Kasumi-1 (cell line): ENCODE measurements at regions not wholly inside any gene's neighbourhood (a gene's known extent, or its start where the extent isn't known, plus 50 kb on each side); places are given as distances from the start of the nearest gene placed in this dataset.
A peak's percentile ranks its signal among the peaks of the same experiment; 100 is the strongest.
"Not testable (repeated sequence)": the region's sequence is repeated elsewhere in the genome, so short reads cannot be mapped to it uniquely, and the experiment has no call there.

ENCODE experiments used
- DNase-seq, 2 experiments: peaks; one replicate each; lab custom pipeline; 2025; lab: John Stamatoyannopoulos, UW

DNA sequence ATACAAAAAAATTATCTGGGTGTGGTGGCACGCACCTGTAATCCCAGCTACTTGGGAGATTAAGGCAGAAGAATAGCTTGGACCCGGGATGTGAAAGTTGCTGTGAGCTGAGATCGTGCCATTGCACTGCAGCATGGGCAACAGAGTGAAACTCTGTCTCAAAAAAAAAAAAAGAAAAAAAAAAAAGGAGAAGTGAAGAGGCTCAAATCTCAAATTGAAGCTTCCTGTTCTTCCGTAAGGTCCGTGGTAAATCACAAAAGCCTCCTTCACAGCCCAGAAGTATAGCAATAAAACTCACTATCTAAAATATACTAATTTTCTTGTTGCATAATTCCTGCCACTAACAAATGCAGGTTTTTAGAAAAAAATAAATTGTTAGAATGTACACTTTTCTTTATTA, 498.2 kb upstream of the BRINP3 start:
- peak; percentile 34 to 37 for DNase-seq

DNA sequence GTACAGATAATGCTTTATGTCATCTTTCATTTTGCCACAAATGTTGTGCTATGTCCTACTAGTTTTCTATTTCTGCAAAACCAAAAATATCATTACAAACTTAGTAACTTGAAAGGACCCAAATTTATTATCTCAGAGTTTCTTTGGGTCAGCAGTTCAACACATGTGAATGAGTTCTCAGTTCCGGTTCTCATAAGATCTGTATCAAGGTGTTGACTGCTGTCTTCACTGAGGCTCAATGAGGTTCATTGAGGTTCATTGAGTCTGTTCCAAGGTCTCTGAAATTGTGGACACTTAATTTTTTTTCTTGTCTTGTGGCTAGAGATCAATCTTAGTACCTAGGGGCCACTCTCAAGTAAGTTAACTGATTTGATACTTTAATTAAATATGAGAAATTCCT, 525.1 kb upstream of the BRINP3 start:
- DNase-seq, result no peak

DNA sequence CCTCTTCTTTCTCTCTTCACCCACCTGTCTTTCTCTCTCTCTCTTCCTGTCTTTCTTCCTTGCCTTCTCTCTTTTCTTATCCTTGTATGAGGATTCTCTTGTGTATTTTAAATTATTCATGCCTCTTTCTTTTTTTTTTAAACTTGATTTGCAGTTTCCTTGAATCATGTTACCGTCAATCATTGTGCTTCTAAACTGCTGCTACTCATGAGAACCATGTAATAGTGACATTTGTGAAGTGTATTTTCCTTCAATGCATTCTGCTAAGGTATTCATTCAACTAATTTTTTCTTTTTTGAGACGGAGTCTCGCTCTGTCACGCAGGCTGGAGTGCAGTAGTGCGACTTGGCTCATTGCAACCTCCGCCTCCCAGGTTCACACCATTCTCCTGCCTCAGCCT, 539.1 kb upstream of the BRINP3 start:
- DNase-seq, result no peak

DNA sequence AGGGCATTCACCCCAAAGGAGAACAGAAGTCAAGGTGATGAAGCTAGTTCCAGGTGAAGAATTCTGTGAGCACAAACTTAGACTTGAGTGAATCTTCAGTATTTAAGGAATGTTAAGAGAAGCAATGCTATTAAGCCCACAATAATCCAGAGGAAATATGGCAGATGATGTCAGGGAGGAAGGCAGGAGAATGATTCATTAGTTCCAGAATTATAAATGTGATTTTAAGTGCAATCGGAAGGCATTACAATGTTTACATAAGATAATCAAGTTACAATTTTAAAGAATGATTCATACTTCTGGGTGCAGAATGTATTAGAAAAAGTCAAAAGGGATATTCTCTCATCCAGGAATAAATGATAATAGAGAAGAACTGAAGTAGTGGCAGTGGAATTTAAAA, 545.2 kb upstream of the BRINP3 start:
- DNase-seq, result no peak

DNA sequence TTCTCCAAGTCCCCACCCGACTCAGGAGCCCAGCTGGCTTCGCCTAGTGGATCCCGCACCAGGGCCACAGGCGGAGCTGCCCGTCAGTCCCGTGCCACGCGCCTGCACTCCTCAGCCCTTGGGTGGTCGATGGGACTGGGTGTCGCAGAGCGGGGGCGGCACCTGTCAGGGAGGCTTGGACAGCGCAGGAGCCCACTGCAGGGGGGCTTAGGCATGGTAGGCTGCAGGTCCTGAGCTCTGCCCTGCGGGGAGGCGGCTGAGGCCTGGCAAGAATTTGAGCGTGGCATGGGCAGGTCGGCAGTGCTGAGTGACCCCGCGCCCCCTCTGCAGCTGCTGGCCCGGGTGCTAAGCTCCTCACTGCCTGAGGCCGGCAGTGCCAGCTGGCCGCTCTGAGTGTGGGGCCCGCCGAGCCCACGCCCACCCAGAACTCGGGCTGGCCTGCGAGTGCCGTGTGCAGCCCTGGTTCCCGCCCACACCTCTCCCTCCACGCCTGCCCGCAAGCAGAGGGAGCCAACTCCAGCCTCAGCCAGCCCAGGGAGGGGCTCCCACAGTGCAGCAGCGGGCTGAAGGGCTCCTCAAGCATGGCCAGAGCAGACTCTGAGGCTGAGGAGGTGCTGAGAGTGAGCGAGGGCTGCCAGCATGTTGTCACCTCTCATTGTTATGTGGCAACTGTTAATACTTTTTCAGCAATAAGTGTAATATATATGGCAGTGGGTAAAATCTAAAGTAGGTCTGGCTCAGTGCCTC, 548.4 kb upstream of the BRINP3 start:
- no peak for DNase-seq

DNA sequence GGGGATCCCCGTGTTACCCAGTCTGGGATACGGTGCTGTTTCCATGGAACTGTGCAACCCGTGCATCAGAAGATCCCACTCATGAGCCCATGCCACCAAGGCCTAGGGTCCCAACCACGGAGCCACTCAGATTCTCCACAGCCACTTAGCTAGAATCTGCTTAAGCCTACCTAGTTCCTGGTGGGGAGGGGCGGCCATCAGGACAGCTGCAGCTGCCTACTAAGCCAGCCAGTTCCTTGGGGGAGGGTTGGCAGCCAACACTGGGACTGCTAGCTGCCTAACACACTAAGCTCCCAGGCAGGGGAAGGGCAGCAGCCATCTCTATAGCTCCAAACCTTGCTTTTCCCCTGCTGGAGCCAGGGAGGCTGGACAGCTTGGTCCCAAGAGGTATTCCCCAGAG, 549.2 kb upstream of the BRINP3 start:
- no peak for DNase-seq

- DNase-seq, result no peak
Observed at GRCh38 chr1:191034132-191034531, 556.5 kb upstream of the BRINP3 start.

GRCh38 chr1:191043066-191043465, 565.4 kb upstream of the BRINP3 start:
- no peak for DNase-seq

DNA sequence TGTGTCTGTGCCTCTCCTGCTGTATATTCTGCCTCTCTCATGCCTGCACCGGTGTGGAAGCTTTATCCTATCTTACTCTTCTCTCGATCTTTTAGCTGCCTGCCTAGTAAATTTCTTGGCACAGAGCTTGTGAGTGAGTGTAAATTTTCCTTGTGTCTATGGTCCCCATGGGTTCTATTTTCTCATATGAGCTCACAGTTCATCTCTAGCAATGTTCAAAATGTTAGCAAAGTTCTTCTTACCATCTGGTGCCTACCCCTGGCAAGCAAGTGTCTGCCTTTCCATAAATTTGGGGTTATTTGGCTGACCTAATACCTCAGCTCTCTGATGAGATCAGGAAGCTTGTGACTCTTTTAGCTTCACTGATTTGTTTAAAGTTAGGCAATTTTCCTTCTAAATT, 572.1 kb upstream of the BRINP3 start:
- no peak for DNase-seq

DNA sequence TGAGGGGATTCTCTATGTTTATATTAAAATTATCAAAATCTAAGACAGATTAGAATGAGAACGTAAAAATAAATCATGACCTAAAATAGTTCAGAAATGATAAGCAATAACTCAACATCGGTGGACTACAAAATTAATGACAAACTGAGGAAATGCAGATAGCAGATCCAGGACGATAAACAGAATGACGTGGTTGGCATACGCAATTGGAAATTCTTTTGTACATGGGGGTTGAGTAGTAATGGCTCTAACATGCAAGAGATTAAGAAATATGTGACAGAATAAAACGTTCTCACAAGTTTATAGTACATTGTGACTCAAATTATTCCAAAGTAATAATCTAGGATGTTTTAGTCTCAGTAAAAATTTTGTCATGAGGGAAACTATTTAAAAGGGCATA, 575.2 kb upstream of the BRINP3 start:
- no peak for DNase-seq

- DNase-seq, result no peak
Observed at GRCh38 chr1:191065346-191065745, 587.7 kb upstream of the BRINP3 start.

DNA sequence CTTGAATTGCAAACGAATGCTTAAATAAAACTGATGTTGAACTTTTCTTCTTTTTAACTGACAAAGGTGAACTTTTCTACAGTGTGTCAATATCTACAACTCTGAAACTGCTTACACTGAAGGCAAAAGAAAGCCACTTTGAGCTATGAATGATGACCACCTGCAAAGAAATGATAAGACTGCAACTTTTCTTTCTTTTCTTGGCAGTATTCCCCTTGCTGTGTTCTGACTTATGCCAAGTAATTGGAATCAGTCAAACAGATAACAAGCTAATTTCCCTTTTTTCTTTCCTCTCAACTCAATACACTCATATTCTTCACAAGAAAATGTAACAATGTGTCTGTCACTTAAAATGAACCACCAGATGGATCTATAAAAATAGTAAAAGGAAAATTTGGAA, 588.1 kb upstream of the BRINP3 start:
- no peak for DNase-seq

- DNase-seq, result no peak
Observed at GRCh38 chr1:191074881-191075280, 597.2 kb upstream of the BRINP3 start.

GRCh38 chr1:191083090-191083489, 605.4 kb upstream of the BRINP3 start:
- DNase-seq, result not testable (repeated sequence)

DNA sequence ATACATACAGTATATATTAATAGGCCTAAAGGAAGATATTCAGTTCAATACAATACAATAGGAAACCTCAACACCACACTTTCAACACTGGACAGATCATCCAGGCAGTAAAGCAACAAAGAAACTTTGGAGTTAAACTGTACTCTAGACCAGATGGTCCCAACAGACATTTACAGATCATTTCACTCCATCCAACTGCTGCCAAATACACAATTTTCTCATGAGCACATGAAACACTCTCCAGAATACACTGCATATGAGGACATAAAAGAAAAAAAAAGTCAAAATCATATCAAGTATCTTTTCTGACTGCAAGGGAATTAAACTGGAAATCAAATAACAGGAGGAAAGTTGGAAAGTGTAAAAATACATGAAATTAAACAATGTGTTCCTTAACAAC, 607.5 kb upstream of the BRINP3 start:
- no peak for DNase-seq

DNA sequence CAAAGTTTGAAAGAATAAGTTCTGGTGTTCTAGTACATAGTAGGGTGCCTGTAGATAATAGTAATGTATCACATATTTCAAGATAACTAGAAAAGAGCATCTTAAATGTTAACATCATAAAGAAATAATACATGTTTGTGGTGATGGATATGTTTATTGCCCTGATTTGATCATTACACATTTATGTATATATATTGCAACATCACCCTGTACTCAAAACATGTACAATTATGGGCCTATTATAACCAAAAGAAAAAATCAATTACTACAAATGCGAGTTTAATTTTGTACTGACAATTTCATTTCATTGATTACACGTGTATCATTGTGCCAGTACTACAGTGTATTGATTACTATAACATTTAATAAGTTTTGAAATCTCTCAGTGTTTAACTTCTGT, 609.2 kb upstream of the BRINP3 start:
- DNase-seq, result no peak

DNA sequence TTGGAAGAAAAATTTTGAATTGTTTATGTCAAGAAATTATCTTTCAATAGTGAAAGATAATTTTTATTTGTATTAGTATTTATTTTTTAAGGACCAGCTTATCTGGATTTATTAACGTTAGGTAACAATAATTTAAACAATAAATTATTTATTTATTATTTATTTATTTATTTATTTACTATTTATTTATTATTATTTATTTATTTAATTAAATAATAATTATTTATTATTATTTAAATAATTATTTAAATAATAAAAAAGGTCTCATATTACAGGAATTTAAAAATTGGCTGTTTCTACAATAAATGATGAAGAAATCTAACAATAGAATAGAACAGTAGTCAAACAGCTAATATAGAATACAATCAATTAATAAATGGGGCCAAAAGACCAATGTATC, 618.7 kb upstream of the BRINP3 start:
- DNase-seq, result no peak

DNA sequence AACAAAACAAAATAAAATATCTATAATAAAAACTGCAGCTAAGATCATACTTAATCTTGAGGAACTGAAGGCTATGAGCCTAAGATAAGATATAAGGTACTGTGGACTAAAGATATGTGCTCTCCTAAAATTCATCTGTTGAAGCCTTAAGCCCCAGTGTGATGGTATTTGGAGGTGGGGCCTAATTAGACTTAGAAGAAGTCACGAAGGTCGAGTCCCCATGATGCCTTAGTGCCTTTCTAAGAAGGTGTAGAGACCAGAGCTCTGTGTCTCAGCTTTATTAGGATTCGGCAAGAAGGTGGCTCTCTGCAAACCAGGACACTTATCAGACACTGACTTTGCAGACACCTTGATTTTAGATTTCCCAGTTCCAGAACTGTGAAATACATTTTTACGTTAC, 622.0 kb upstream of the BRINP3 start:
- no peak for DNase-seq

DNA sequence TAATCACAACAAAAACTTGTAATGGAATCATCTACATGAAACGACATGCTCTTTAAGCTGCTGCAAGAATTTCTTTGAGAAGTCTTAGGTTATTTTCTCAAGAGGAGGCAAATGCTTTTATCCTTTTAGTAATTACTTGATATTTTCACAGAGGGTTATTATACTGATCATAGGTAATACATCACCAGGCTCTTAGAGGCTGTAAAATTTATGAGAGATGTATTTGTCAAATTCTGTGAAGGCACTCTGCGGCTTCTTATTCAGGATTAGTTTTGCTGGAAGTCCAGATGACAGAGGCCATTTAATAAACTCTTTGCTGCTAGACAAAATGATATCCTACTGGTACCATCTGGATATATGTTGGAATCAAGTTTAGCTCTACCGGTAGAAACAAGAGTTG, 624.3 kb upstream of the BRINP3 start:
- no peak for DNase-seq

DNA sequence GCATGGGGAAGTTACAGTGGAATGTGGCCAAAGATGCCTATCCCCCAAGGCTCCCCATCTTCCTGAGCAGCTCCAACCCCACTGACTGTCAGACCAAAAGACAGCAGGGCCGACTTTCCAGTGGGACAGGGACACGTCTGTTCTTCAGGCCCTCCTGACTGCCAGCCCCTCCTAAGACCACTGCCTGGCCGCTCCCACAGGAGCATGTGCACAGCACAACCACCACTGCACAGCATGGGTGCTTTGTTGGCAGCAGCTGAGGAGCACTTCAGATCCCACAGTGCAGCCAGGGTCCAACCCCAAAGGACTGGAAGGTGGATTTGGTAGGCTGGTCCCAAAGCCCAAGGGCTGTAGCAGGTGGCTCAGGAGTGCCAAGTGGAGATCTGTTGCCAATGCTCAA, 648.3 kb upstream of the BRINP3 start:
- DNase-seq, result no peak

DNA sequence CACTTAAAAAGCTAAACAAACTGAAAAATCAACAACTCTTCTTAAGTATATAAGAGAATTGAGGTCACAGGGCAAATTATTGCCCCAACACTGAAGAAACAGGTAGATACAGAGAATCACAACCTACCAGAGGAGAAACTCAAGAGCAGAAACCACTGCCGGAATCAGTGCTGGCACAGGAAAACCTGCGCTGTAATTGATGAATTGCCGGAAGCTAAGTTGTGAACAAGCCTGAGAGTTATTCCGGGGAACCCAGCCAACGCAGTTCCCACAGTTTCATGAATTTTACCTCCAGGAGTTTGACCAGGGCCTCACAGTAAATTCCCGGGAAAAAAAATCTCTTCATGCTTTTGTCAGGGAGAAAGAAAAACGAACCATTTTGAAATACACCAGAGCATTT, 657.1 kb upstream of the BRINP3 start:
- no peak for DNase-seq

GRCh38 chr1:191140038-191140437, 662.4 kb upstream of the BRINP3 start:
- DNase-seq, result no peak

DNA sequence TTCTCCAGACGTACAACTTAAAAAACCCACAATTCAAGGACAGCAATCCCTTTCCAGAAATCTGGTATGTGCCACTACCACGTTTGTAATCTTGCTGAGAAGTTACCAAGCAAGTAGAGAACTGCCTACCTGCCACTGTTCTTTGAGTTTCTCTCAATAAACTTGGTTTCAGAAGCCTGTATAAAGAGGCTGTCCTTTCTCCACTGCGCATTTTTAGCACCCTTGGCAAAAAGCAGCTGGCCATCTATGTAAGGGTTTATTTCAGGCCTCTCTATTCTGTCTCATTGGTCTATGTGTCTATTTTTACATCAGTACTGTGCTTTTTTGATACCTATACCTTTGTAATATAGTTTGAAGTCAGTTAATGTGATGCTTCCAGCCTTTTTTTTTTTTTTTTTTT, 665.1 kb upstream of the BRINP3 start:
- no peak for DNase-seq

DNA sequence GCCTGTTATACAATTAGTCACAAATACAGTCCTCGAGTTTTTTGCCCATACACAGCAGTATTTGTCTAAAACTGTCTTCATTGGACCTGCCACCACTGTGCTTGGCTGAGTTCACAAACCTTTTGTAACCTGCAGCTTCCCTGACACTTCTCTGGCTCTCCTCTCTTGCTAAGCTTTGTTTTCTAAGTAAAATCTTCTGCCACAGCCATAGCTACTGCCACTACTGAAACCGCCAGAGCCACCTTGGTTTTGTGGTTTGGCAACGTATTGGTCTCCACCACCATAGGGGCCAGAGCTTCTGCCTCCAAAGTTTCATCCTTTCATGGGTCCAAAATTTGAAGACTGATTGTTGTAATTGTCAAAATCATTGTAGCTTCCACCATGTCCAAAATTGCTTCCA, 668.2 kb upstream of the BRINP3 start:
- DNase-seq, result no peak
